LHCN-M2 (cell line): ENCODE measurements at regions not wholly inside any gene's neighbourhood (a gene's known extent, or its start where the extent isn't known, plus 50 kb on each side); places are given as distances from the start of the nearest gene placed in this dataset.

ENCODE experiments used
- DNase-seq: peaks from one replicate; pipeline ENCODE4 v3.0.0-alpha.2; 2012; ENCODE audit warnings: low read depth

GRCh38 chr6:144820270-144820669, 535.1 kb downstream of the UTRN start:
- no peak for DNase-seq

- no peak for DNase-seq
These were observed 538.0 kb downstream of the UTRN start for GRCh38 chr6:144823131-144823530.

- DNase-seq: no peak
These were observed 538.9 kb downstream of the UTRN start for GRCh38 chr6:144824018-144824417.

GRCh38 chr6:144834426-144835038, 549.4 kb downstream of the UTRN start:
- no peak for DNase-seq

- DNase-seq: no peak
These were observed 550.3 kb downstream of the UTRN start for GRCh38 chr6:144835322-144835973.

GRCh38 chr6:144840619-144841018, 555.5 kb downstream of the UTRN start:
- DNase-seq: no peak

GRCh38 chr6:144843701-144844100, 558.6 kb downstream of the UTRN start:
- DNase-seq: no peak

- no peak for DNase-seq
These were observed 559.5 kb downstream of the UTRN start for GRCh38 chr6:144844596-144844995.

- peak; percentile 43 for DNase-seq
These were observed 560.1 kb downstream of the UTRN start for GRCh38 chr6:144845186-144845585.

- no peak for DNase-seq
These were observed 562.8 kb downstream of the UTRN start for GRCh38 chr6:144847916-144848315.

GRCh38 chr6:144849920-144850319, 564.8 kb downstream of the UTRN start:
- no peak for DNase-seq

GRCh38 chr6:144853603-144854002, 568.5 kb downstream of the UTRN start:
- peak; percentile 28 for DNase-seq

GRCh38 chr6:144854654-144855053, 569.5 kb downstream of the UTRN start:
- no peak for DNase-seq

GRCh38 chr6:144855375-144855774, 570.2 kb downstream of the UTRN start:
- no peak for DNase-seq

GRCh38 chr6:144855812-144856531, 570.8 kb downstream of the UTRN start:
- no peak for DNase-seq

GRCh38 chr6:144856622-144857021, 571.5 kb downstream of the UTRN start:
- no peak for DNase-seq

- no peak for DNase-seq
These were observed 572.0 kb downstream of the UTRN start for GRCh38 chr6:144857086-144857485.

- DNase-seq: no peak
These were observed 577.6 kb downstream of the UTRN start for GRCh38 chr6:144862769-144863168.

GRCh38 chr6:144867761-144868160, 582.6 kb downstream of the UTRN start:
- no peak for DNase-seq

GRCh38 chr6:144870782-144871181, 585.6 kb downstream of the UTRN start:
- no peak for DNase-seq

GRCh38 chr6:144873623-144874378, 588.7 kb downstream of the UTRN start:
- DNase-seq: peak; percentile 32

GRCh38 chr6:144876689-144877088, 591.6 kb downstream of the UTRN start:
- DNase-seq: no peak
